ENCODE measurements at regions not wholly inside any gene's neighbourhood (a gene's known extent, or its start where the extent isn't known, plus 50 kb on each side); places are given as distances from the start of the nearest gene placed in this dataset.

DNA sequence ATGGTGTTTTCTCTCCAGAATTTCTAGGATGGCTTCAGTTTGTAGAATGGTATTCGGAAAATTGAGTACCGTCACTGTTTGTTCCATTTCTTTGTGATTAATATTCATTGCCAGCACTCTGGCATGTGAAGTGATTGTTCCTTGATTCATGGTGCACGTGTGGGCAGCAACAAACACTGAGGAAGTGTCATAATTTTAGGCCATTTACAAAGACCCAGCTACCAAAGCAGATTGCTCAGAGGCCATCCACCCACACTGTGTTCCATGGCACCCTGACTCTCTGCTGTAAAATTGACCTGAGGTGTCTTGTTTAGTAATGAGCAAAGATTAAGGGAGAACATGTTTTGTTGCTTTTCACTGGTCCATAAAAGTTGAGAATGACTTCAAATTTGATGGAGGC is 250.9 kb upstream of the FMN2 start:
- no peak for TF ChIP-seq EZH2 (IDR thresholded peaks at IDR 0.05)
- no peak for TF ChIP-seq POLR2AphosphoS5 (IDR thresholded peaks at IDR 0.05; ENCODE audit: borderline replicate concordance, low read depth, low read length)

Data from SK-N-MC (cell line).